K562 (cell line): ENCODE measurements at regions not wholly inside any gene's neighbourhood (a gene's known extent, or its start where the extent isn't known, plus 50 kb on each side); places are given as distances from the start of the nearest gene placed in this dataset.

Experiments
- ATF7 ChIP-seq: fragments of 450-650 bp; IDR thresholded peaks from 2 replicates; pipeline ENCODE4 v1.7.1; 2014; ENCODE audit warnings: mild to moderate bottlenecking, moderate library complexity
- CC2D1A ChIP-seq: fragments of 450-650 bp; IDR thresholded peaks from 2 replicates; pipeline ENCODE4 v1.6.1; 2017; ENCODE audit warnings: mild to moderate bottlenecking
- GATAD2B ChIP-seq: fragments of 450-650 bp; IDR thresholded peaks from 2 replicates; pipeline ENCODE4 v1.6.1; 2017; ENCODE audit warnings: mild to moderate bottlenecking, borderline replicate concordance

GRCh38 chr4:182062936-182063335 is 180.3 kb upstream of the TENM3 start:
- TF ChIP-seq CC2D1A: no peak
- TF ChIP-seq GATAD2B: no peak
- TF ChIP-seq ATF7: no peak
